ENCODE measurements at regions not wholly inside any gene's neighbourhood (a gene's known extent, or its start where the extent isn't known, plus 50 kb on each side); places are given as distances from the start of the nearest gene placed in this dataset.

GRCh38 chr4:32254216-32254615, 1534.0 kb downstream of the PCDH7 start:
- Mint-ChIP-seq H3K9me3 (ENCODE audit: unreplicated experiment) (no peaks in the 10 kb centered on the region), H3K36me3 (ENCODE audit: low read depth, unreplicated experiment) (no peaks in the 10 kb centered on the region), H3K4me1 (ENCODE audit: unreplicated experiment) (no peaks in the 10 kb centered on the region), H3K27ac (ENCODE audit: unreplicated experiment) (no peak overlapping the region), H3K27me3 (ENCODE audit: unreplicated experiment) (no peaks in the 10 kb centered on the region), H3K4me3 (ENCODE audit: unreplicated experiment) (no peak overlapping the region)
- DNase-seq (ENCODE audit: low spot score) = no peak
- TF ChIP-seq CTCF (IDR thresholded peaks at IDR 0.05; ENCODE audit: unreplicated experiment) = no peak

DNA sequence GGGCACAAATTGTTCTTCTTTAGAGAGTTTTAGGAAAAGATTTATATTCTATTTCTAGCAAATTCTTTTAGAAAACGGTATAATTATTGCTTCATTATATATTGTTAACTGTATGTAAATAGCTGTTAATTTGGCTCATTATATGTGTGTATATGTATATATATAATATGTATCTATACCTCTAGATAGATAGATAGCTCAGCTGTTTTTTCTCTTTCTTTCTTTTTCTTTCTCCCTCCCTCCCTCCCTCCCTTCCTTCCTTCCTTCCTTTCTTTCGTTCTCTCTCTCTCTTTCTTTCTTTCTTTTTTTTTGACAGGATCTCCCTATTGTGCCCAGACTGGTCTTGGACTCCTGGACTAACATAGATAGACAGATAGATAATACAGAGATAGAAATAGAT, 1538.8 kb downstream of the PCDH7 start:
- H3K4me3 Mint-ChIP-seq (ENCODE audit: unreplicated experiment) = no peak overlapping the region
- H3K9me3 Mint-ChIP-seq (ENCODE audit: unreplicated experiment) = no peaks in the 10 kb centered on the region
- H3K36me3 Mint-ChIP-seq (ENCODE audit: low read depth, unreplicated experiment) = no peaks in the 10 kb centered on the region
- no peak overlapping the region for H3K27ac Mint-ChIP-seq (ENCODE audit: unreplicated experiment)
- H3K4me1 Mint-ChIP-seq (ENCODE audit: unreplicated experiment) = no peaks in the 10 kb centered on the region
- DNase-seq (ENCODE audit: low spot score) = no peak
- TF ChIP-seq CTCF (IDR thresholded peaks at IDR 0.05; ENCODE audit: unreplicated experiment) = no peak
- H3K27me3 Mint-ChIP-seq (ENCODE audit: unreplicated experiment) = no peaks in the 10 kb centered on the region

- Mint-ChIP-seq H3K27ac (ENCODE audit: unreplicated experiment) (no peak overlapping the region), H3K36me3 (ENCODE audit: low read depth, unreplicated experiment) (no peaks in the 10 kb centered on the region), H3K9me3 (ENCODE audit: unreplicated experiment) (no peaks in the 10 kb centered on the region), H3K27me3 (ENCODE audit: unreplicated experiment) (no peaks in the 10 kb centered on the region), H3K4me1 (ENCODE audit: unreplicated experiment) (no peaks in the 10 kb centered on the region), H3K4me3 (ENCODE audit: unreplicated experiment) (no peak overlapping the region)
- no peak for TF ChIP-seq CTCF (IDR thresholded peaks at IDR 0.05; ENCODE audit: unreplicated experiment)
- no peak for DNase-seq (ENCODE audit: low spot score)
Observed at GRCh38 chr4:32261196-32261595, 1541.0 kb downstream of the PCDH7 start.

DNA sequence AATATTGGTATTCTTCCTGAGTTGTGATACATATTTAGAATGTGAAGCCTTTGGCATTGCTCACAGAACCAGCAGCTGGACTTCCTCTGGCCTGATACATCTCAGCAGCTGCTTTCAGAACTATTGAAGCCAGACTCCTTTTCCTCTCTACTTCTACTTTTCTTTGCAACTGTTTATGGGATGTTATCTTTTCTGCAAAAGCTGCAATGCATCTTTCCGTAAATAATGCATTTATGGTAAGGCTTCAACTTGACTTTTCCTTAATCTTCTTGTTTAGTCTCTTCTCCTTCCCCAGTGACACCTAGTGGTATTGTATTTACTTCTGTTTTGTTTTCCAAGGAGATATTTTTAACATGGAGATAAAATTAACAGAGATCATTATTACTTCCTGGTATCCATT, 1548.7 kb downstream of the PCDH7 start:
- Mint-ChIP-seq H3K27me3 (ENCODE audit: unreplicated experiment) (no peaks in the 10 kb centered on the region), H3K27ac (ENCODE audit: unreplicated experiment) (no peak overlapping the region), H3K36me3 (ENCODE audit: low read depth, unreplicated experiment) (no peaks in the 10 kb centered on the region), H3K4me1 (ENCODE audit: unreplicated experiment) (no peaks in the 10 kb centered on the region), H3K4me3 (ENCODE audit: unreplicated experiment) (no peak overlapping the region), H3K9me3 (ENCODE audit: unreplicated experiment) (no peaks in the 10 kb centered on the region)
- no peak for DNase-seq (ENCODE audit: low spot score)
- no peak for TF ChIP-seq CTCF (IDR thresholded peaks at IDR 0.05; ENCODE audit: unreplicated experiment)

- TF ChIP-seq CTCF (IDR thresholded peaks at IDR 0.05; ENCODE audit: unreplicated experiment) = no peak
Observed at GRCh38 chr4:32290102-32290501, 1569.9 kb downstream of the PCDH7 start.

More at GRCh38 chr4:32290102-32290501, 1569.9 kb downstream of the PCDH7 start:
- Mint-ChIP-seq H3K9me3 (ENCODE audit: unreplicated experiment) (no peaks in the 10 kb centered on the region), H3K4me1 (ENCODE audit: unreplicated experiment) (no peaks in the 10 kb centered on the region), H3K36me3 (ENCODE audit: low read depth, unreplicated experiment) (no peaks in the 10 kb centered on the region), H3K27ac (ENCODE audit: unreplicated experiment) (no peak overlapping the region), H3K27me3 (ENCODE audit: unreplicated experiment) (no peaks in the 10 kb centered on the region), H3K4me3 (ENCODE audit: unreplicated experiment) (no peak overlapping the region)
- no peak for DNase-seq (ENCODE audit: low spot score)

All from endothelial cell (in vitro differentiated cells).